Hepatocyte (in vitro differentiated cells): ENCODE measurements at regions not wholly inside any gene's neighbourhood (a gene's known extent, or its start where the extent isn't known, plus 50 kb on each side); places are given as distances from the start of the nearest gene placed in this dataset.

ENCODE experiments used
- DNase-seq: peaks from one replicate; pipeline ENCODE4 v3.0.0-alpha.2; 2016; ENCODE audit warnings: low spot score
- H2AFZ ChIP-seq: fragments of 200-600 bp; sonication (generic); 2 replicates; pipeline ENCODE4 v1.6.0; 2016; ENCODE audit warnings: antibody characterized with exemption, mild to moderate bottlenecking
- H3K27ac ChIP-seq: fragments of 200-600 bp; sonication (generic); 2 replicates; pipeline ENCODE4 v1.5.1; 2016; ENCODE audit warnings: mild to moderate bottlenecking
- H3K27me3 ChIP-seq: fragments of 200-600 bp; sonication (generic); 2 replicates; pipeline ENCODE4 v1.6.1; 2016
- H3K36me3 ChIP-seq: fragments of 200-600 bp; sonication (generic); replicated peaks from 2 replicates; pipeline ENCODE4 v1.5.1; 2016; ENCODE audit warnings: low read depth; ENCODE audit not compliant: insufficient read depth
- H3K4me1 ChIP-seq: fragments of 200-600 bp; sonication (generic); 2 replicates; pipeline ENCODE4 v1.5.1; 2016; ENCODE audit warnings: mild to moderate bottlenecking, moderate library complexity; ENCODE audit not compliant: insufficient read depth
- H3K4me2 ChIP-seq: fragments of 200-600 bp; sonication (generic); 2 replicates; pipeline ENCODE4 v1.6.0; 2016
- H3K4me3 ChIP-seq: fragments of 200-600 bp; sonication (generic); 2 replicates; pipeline ENCODE4 v1.5.1; 2016; ENCODE audit warnings: mild to moderate bottlenecking
- H3K79me2 ChIP-seq: fragments of 200-600 bp; sonication (generic); 2 replicates; pipeline ENCODE4 v1.6.0; 2017; ENCODE audit warnings: mild to moderate bottlenecking
- H3K9me2 ChIP-seq: fragments of 200-600 bp; sonication (generic); replicated peaks from 2 replicates; pipeline ENCODE4 v1.6.0; 2017; ENCODE audit warnings: mild to moderate bottlenecking; ENCODE audit not compliant: insufficient read depth
- H3K9me3 ChIP-seq: fragments of 200-600 bp; sonication (generic); 2 replicates; pipeline ENCODE4 v1.5.1; 2016; ENCODE audit warnings: low read depth, mild to moderate bottlenecking
- H4K20me1 ChIP-seq: fragments of 200-600 bp; sonication (generic); 2 replicates; pipeline ENCODE4 v1.6.0; 2016; ENCODE audit warnings: mild to moderate bottlenecking; ENCODE audit not compliant: insufficient read depth, poor library complexity, severe bottlenecking
- CTCF ChIP-seq: fragments of 200-600 bp; sonication (generic); IDR thresholded peaks from 2 replicates; pipeline ENCODE4 v1.5.1; 2016; ENCODE audit warnings: antibody characterized with exemption, mild to moderate bottlenecking; ENCODE audit not compliant: poor library complexity
- EZH2 ChIP-seq: fragments of 200-600 bp; sonication (generic); IDR thresholded peaks from 2 replicates; pipeline ENCODE4 v1.6.1; 2016; ENCODE audit warnings: antibody characterized with exemption, mild to moderate bottlenecking, borderline replicate concordance
- EZH2phosphoT487 ChIP-seq: fragments of 200-600 bp; sonication (generic); IDR thresholded peaks from one replicate; pipeline ENCODE4 v1.6.1; 2018; ENCODE audit warnings: antibody characterized with exemption, mild to moderate bottlenecking, low read depth, moderate library complexity; ENCODE audit not compliant: unreplicated experiment, severe bottlenecking
- WGBS: methylation state at CpG from one replicate; pipeline ENCODE4 v1.1.6; 2016; ENCODE audit warnings: low lambda C conversion rate; ENCODE audit errors: missing lambda C conversion rate; 5-methylcytosine and 5-hydroxymethylcytosine counted together

- Histone ChIP-seq H3K4me2 (no peak overlapping the region), H3K79me2 (no peaks in the 10 kb centered on the region), H3K4me1 (peaks cover 6% of the 10 kb centered on the region), H3K27ac (no peak overlapping the region), H3K4me3 (no peak overlapping the region), H3K9me2 (no peaks in the 10 kb centered on the region), H3K9me3 (no peaks in the 10 kb centered on the region), H3K27me3 (no peaks in the 10 kb centered on the region), H2AFZ (no peak overlapping the region), H3K36me3 (no peaks in the 10 kb centered on the region), H4K20me1 (no peaks in the 10 kb centered on the region)
- no peak for TF ChIP-seq EZH2phosphoT487
- TF ChIP-seq CTCF: peak; percentile 30
- TF ChIP-seq EZH2: no peak
- DNase-seq: peak; percentile 13
Observed at GRCh38 chr12:90013409-90013808, 304.8 kb upstream of the ATP2B1 start.

DNA sequence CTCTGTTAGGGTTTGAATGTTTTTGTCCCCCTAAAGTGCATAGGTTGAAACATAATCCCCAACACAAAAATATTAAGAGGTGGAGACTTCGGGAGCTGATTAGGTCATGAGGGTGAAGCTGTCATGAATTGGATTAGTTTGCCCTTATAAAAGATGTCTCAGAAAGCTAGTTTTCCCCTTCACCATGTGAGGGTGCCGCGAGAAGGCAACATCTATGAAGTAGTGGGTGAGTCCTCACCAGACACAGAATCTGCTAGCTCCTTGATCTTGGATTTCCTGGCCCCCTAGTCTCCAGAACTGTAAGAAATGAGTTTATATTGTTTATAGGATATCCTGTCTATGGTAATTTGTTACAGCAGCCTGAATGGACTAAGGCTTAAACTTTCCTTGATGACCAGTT lies 301.5 kb upstream of the ATP2B1 start:
- Histone ChIP-seq H3K27ac (no peak overlapping the region), H3K9me2 (no peaks in the 10 kb centered on the region), H3K27me3 (no peaks in the 10 kb centered on the region), H3K4me2 (no peak overlapping the region), H3K79me2 (no peaks in the 10 kb centered on the region), H3K36me3 (no peaks in the 10 kb centered on the region), H2AFZ (no peak overlapping the region), H3K4me1 (peaks cover 11% of the 10 kb centered on the region), H4K20me1 (no peaks in the 10 kb centered on the region), H3K4me3 (no peak overlapping the region), H3K9me3 (no peaks in the 10 kb centered on the region)
- WGBS: 69% methylated on average over 3 of the region's 3 CpGs
- no peak for TF ChIP-seq EZH2
- TF ChIP-seq CTCF: peak; percentile 24
- DNase-seq: no peak

GRCh38 chr12:90008277-90008676 lies 299.6 kb upstream of the ATP2B1 start:
- no peaks in the 10 kb centered on the region for H3K79me2 ChIP-seq
- H3K9me3 ChIP-seq: no peaks in the 10 kb centered on the region
- no peak overlapping the region for H3K27ac ChIP-seq
- 54% methylated on average over 3 of the region's 3 CpGs for WGBS
- no peaks in the 10 kb centered on the region for H3K27me3 ChIP-seq
- H4K20me1 ChIP-seq: no peaks in the 10 kb centered on the region
- H3K4me2 ChIP-seq: no peak overlapping the region
- peaks cover 11% of the 10 kb centered on the region for H3K4me1 ChIP-seq
- H3K36me3 ChIP-seq: no peaks in the 10 kb centered on the region
- H3K4me3 ChIP-seq: no peak overlapping the region
- H2AFZ ChIP-seq: no peak overlapping the region
- no peak for DNase-seq
- TF ChIP-seq EZH2 (no peak), CTCF (no peak), EZH2phosphoT487 (no peak)
- H3K9me2 ChIP-seq: no peaks in the 10 kb centered on the region

- H3K27ac ChIP-seq: no peak overlapping the region
- no peaks in the 10 kb centered on the region for H3K9me3 ChIP-seq
- no peaks in the 10 kb centered on the region for H3K36me3 ChIP-seq
- no peak overlapping the region for H3K4me2 ChIP-seq
- no peaks in the 10 kb centered on the region for H3K9me2 ChIP-seq
- no peaks in the 10 kb centered on the region for H4K20me1 ChIP-seq
- DNase-seq: no peak
- TF ChIP-seq EZH2 (no peak), EZH2phosphoT487 (no peak), CTCF (no peak)
- H3K4me1 ChIP-seq: peaks cover 11% of the 10 kb centered on the region
- 40% methylated on average over 5 of the region's 5 CpGs for WGBS
- no peaks in the 10 kb centered on the region for H3K27me3 ChIP-seq
- H2AFZ ChIP-seq: no peak overlapping the region
- H3K4me3 ChIP-seq: no peak overlapping the region
- no peaks in the 10 kb centered on the region for H3K79me2 ChIP-seq
Observed at GRCh38 chr12:90004319-90005074, 295.9 kb upstream of the ATP2B1 start.
